Natural killer cell treated with Interleukin-12 subunit alpha and Interleukin-12 subunit beta and Interleukin-15 and Interleukin-18, amount 100 ng/mL, for 72 hours (primary cell): ENCODE measurements at regions not wholly inside any gene's neighbourhood (a gene's known extent, or its start where the extent isn't known, plus 50 kb on each side); places are given as distances from the start of the nearest gene placed in this dataset.
A peak's percentile ranks its signal among the peaks of the same experiment; 100 is the strongest.
"Not testable (repeated sequence)": the region's sequence is repeated elsewhere in the genome, so short reads cannot be mapped to it uniquely, and the experiment has no call there.

Source experiments
- ATAC-seq, 2 donors: fragments of 150-1000 bp; cut with Tn5 transposase in 1 of 2; sonication (Bioruptor Pico), chemical (Tn5 transposase) in 1 of 2; 2 replicates each; pipeline ENCODE4 v1.10.0; 2021
- DNase-seq: peaks from one replicate; pipeline ENCODE4 v3.0.0; 2022; ENCODE audit warnings: low spot score
- H3K27ac Mint-ChIP-seq, 2 donors: 1 replicate in 1 of 2; 2 replicates in 1 of 2; pipeline ENCODE4 v1.8.0; 2022; ENCODE audit warnings: mixed read lengths in 2 of 2, mild to moderate bottlenecking in 1 of 2, moderate library complexity in 1 of 2
- H3K27me3 Mint-ChIP-seq, 2 donors: 1 replicate in 1 of 2; 2 replicates in 1 of 2; pipeline ENCODE4 v1.8.0; 2022; ENCODE audit warnings: mixed read lengths in 2 of 2
- H3K36me3 Mint-ChIP-seq: one replicate; pipeline ENCODE4 v1.8.0; 2022; ENCODE audit warnings: mixed read lengths
- H3K4me1 Mint-ChIP-seq, 2 donors: 1 replicate in 1 of 2; 2 replicates in 1 of 2; pipeline ENCODE4 v1.8.0; 2022; ENCODE audit warnings: low read depth in 2 of 2, mixed read lengths in 2 of 2, mild to moderate bottlenecking in 1 of 2
- H3K4me3 Mint-ChIP-seq: one replicate; pipeline ENCODE4 v1.8.0; 2022; ENCODE audit warnings: mixed read lengths
- H3K9me3 Mint-ChIP-seq: 2 replicates; pipeline ENCODE4 v1.8.0; 2022; ENCODE audit warnings: mixed read lengths

GRCh38 chr2:2587354-2587753 lies 256.3 kb upstream of the MYT1L start:
- Mint-ChIP-seq H3K27ac (no peak overlapping the region), H3K36me3 (no peaks in the 10 kb centered on the region), H3K4me3 (no peak overlapping the region), H3K9me3 (no peaks in the 10 kb centered on the region), H3K4me1 (no peaks in the 10 kb centered on the region), H3K27me3 (no peaks in the 10 kb centered on the region)
- no peak for ATAC-seq
- DNase-seq: no peak

GRCh38 chr2:2586931-2587330 lies 255.9 kb upstream of the MYT1L start:
- Mint-ChIP-seq H3K4me3 (no peak overlapping the region), H3K27me3 (no peaks in the 10 kb centered on the region), H3K4me1 (no peaks in the 10 kb centered on the region), H3K9me3 (no peaks in the 10 kb centered on the region), H3K36me3 (no peaks in the 10 kb centered on the region), H3K27ac (no peak overlapping the region)
- DNase-seq: no peak
- no peak for ATAC-seq

DNA sequence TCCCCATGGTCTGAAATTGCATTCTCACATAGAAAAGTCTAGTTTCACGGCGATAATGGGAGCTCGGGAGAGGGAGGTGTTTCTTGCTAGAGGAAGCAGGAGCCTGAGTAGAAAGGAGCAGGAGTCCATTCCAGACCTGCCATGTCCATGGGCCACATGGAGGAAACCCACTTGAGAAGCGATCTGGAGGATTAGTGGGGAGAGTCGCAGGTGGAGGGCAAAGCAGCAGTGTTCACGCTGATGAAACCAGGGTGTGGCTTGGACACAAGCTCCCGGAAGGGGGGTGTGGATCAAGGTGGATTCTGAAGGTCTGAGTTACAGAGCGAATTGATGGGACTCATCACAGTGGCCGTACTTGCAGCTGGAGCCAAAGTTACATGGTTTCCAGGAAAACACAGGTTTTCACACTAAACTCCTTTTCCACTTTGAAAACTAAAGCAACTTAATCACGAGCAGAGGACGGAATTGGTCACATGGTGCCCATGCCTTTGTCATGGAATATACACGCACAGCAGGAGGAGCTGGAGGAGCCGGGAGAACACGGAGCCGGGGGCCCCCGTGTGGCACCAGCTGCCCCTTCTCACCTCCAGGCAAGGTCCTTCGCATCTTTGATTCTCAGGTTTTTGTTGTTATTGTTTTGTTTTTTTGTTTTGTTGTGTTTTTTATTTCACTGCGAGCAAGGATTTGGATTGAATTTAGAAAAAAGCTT lies 255.1 kb upstream of the MYT1L start:
- Mint-ChIP-seq H3K36me3 (no peaks in the 10 kb centered on the region), H3K27me3 (no peaks in the 10 kb centered on the region), H3K4me3 (no peak overlapping the region), H3K9me3 (no peaks in the 10 kb centered on the region), H3K27ac (no peak overlapping the region), H3K4me1 (no peaks in the 10 kb centered on the region)
- DNase-seq (no peak), ATAC-seq (no peak)

DNA sequence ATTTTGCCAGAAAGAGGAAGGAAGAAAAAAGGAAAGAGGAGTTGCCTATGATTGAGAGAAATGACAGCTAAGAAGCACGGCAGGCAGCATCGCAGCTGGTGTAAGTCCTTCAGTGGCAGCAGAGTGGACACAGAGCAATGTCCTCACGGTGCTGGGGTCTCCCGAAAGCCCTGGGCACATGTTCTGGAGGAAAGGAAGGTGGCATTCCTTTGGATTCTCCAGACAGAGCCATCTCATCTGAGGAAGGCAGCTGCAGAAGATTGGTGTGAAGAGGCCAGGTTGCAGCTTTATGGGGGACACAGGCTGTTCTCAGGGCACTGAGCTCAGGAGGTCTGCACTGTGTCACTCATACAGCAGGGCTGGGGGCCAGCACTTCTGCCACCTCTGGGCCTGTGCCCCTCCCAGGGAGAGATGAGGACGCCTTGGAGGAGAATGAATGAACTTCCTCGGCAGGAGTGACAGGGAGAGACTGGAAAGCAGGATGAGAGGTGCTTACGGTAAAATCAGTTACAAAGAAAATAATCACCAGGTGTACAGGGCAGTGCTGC lies 252.0 kb upstream of the MYT1L start:
- Mint-ChIP-seq H3K36me3 (no peaks in the 10 kb centered on the region), H3K27me3 (no peaks in the 10 kb centered on the region), H3K27ac (no peak overlapping the region), H3K4me3 (no peak overlapping the region), H3K9me3 (no peaks in the 10 kb centered on the region), H3K4me1 (no peaks in the 10 kb centered on the region)
- DNase-seq: no peak
- peak in 1 of 2 donors; percentile 36 for ATAC-seq

DNA sequence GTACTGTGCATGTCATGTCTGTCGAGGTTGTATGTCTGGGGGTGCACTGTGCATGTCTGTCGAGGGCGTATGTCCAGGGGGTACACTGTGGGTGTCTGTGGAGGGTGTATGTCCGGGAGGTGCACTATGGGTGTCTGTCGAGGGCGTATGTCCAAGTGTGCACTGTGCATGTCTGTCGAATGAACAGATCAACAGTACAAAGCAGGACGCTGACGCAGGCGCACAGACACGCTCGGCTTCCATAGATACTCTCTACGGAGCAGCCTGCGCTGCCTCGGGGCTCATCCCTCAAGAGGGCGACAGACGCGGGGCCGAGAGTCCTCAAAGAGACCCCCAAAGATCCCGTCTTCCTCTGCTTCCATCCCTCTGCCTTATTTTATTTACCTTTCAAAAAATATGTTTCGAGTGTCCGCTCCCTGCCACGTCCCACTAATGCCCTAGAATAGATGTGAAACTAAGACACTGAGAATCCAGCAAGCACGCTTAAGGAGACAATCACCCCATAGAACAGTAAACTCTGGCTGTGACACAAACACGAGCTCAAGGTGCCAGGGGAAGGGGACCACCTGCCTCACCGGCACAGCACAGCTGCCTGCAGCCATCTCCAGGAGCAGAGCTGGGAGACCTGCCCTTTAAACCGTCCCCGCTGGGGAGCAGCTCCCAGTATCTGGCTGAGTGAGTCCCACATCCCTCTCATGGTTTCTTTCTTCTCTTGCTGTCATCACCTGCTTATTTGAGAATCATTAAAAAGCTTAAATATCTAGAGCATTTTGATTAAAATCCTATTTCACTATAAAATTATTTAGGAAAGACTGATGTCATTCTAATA lies 250.5 kb upstream of the MYT1L start:
- ATAC-seq: no peak
- H3K4me3 Mint-ChIP-seq: no peak overlapping the region
- no peak overlapping the region for H3K27ac Mint-ChIP-seq
- no peaks in the 10 kb centered on the region for H3K9me3 Mint-ChIP-seq
- no peaks in the 10 kb centered on the region for H3K27me3 Mint-ChIP-seq
- no peak for DNase-seq
- H3K4me1 Mint-ChIP-seq: no peaks in the 10 kb centered on the region
- no peaks in the 10 kb centered on the region for H3K36me3 Mint-ChIP-seq

DNA sequence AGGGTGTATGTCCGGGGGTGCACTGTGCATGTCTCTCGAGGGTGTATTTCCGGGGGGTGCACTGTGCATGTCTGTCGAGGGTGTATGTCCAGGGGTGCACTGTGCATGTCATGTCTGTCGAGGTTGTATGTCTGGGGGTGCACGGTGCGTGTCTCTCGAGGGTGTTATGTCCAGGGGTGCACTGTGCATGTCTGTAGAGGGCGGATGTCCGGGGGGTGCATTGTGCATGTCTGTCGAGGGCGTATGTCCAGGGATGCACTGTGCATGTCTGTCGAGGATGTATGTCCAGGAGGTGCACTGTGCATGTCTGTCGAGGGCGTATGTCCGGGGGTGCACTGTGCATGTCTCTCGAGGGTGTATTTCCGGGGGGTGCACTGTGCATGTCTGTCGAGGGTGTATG lies 249.8 kb upstream of the MYT1L start:
- H3K4me3 Mint-ChIP-seq, H3K27me3 Mint-ChIP-seq, H3K36me3 Mint-ChIP-seq, ATAC-seq, H3K27ac Mint-ChIP-seq, H3K9me3 Mint-ChIP-seq, H3K4me1 Mint-ChIP-seq, DNase-seq: not testable (repeated sequence)

- Mint-ChIP-seq H3K4me1 (no peaks in the 10 kb centered on the region), H3K27ac (no peak overlapping the region), H3K27me3 (no peaks in the 10 kb centered on the region), H3K9me3 (no peaks in the 10 kb centered on the region), H3K4me3 (no peak overlapping the region), H3K36me3 (no peaks in the 10 kb centered on the region)
- no peak for DNase-seq
- ATAC-seq: no peak
These were observed 249.3 kb upstream of the MYT1L start for GRCh38 chr2:2580341-2580740.

GRCh38 chr2:2579814-2580213 lies 248.7 kb upstream of the MYT1L start:
- Mint-ChIP-seq H3K4me3 (no peak overlapping the region), H3K27ac (no peak overlapping the region), H3K4me1 (no peaks in the 10 kb centered on the region), H3K9me3 (no peaks in the 10 kb centered on the region), H3K27me3 (no peaks in the 10 kb centered on the region), H3K36me3 (no peaks in the 10 kb centered on the region)
- peak in 1 of 2 donors; percentile 16 for ATAC-seq
- DNase-seq: no peak

- H3K27me3 Mint-ChIP-seq: no peaks in the 10 kb centered on the region
- DNase-seq (no peak), ATAC-seq (no peak)
- H3K9me3 Mint-ChIP-seq: no peaks in the 10 kb centered on the region
- H3K4me3 Mint-ChIP-seq: no peak overlapping the region
- H3K27ac Mint-ChIP-seq: no peak overlapping the region
- H3K4me1 Mint-ChIP-seq: no peaks in the 10 kb centered on the region
- no peaks in the 10 kb centered on the region for H3K36me3 Mint-ChIP-seq
These were observed 246.3 kb upstream of the MYT1L start for GRCh38 chr2:2577407-2577831.

GRCh38 chr2:2575870-2576386 lies 244.9 kb upstream of the MYT1L start:
- Mint-ChIP-seq H3K36me3 (no peaks in the 10 kb centered on the region), H3K4me3 (no peak overlapping the region), H3K27me3 (no peaks in the 10 kb centered on the region), H3K9me3 (no peaks in the 10 kb centered on the region), H3K27ac (no peak overlapping the region), H3K4me1 (no peaks in the 10 kb centered on the region)
- DNase-seq (no peak), ATAC-seq (no peak)

GRCh38 chr2:2575181-2575577 lies 244.1 kb upstream of the MYT1L start:
- Mint-ChIP-seq H3K9me3 (no peaks in the 10 kb centered on the region), H3K27me3 (no peaks in the 10 kb centered on the region), H3K4me3 (no peak overlapping the region), H3K27ac (no peak overlapping the region), H3K36me3 (no peaks in the 10 kb centered on the region), H3K4me1 (no peaks in the 10 kb centered on the region)
- no peak for DNase-seq
- ATAC-seq: no peak

DNA sequence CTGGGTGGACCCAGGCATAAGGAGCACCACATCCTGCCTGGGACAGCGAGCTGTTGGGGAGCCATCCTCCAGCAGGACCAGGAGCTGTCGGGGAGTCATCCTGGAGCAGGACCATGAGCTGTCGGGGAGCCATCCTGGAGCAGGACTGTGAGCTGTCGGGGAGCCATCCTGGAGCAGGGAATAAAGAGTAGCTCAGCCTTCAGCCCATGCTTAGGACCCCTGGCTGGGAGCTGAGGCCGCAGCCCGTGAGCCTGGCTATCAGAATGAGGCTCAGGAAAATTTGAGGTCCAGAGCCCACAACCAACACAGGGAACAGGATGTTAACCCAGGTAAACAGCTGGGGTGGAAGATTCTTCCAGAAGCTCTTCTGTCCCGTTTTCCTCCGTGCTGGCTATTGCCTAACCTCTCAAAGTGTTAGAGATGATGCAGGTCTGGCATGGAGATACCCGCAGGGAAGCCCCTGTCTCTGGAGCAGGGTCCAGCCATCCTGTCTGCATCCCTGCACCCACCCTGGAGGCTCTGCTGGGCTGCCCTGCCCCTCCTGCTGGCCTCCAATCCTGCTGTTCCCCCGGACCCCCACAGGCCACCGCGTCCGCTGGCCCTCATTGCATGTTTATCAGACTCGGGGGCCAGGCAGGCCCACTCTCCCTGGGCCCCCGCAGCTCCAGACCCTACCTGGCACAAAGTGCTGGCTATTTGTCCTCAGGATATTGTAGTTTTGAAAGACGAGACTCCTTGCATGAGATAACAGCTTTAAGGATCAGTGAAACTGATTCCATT lies 243.5 kb upstream of the MYT1L start:
- H3K4me1 Mint-ChIP-seq: no peaks in the 10 kb centered on the region
- no peaks in the 10 kb centered on the region for H3K36me3 Mint-ChIP-seq
- no peak overlapping the region for H3K27ac Mint-ChIP-seq
- no peaks in the 10 kb centered on the region for H3K27me3 Mint-ChIP-seq
- H3K4me3 Mint-ChIP-seq: no peak overlapping the region
- no peaks in the 10 kb centered on the region for H3K9me3 Mint-ChIP-seq
- ATAC-seq: no peak
- no peak for DNase-seq

GRCh38 chr2:2573658-2574293 lies 242.7 kb upstream of the MYT1L start:
- no peaks in the 10 kb centered on the region for H3K27me3 Mint-ChIP-seq
- ATAC-seq (no peak), DNase-seq (no peak)
- no peak overlapping the region for H3K4me3 Mint-ChIP-seq
- no peaks in the 10 kb centered on the region for H3K36me3 Mint-ChIP-seq
- no peaks in the 10 kb centered on the region for H3K4me1 Mint-ChIP-seq
- H3K9me3 Mint-ChIP-seq: no peaks in the 10 kb centered on the region
- no peak overlapping the region for H3K27ac Mint-ChIP-seq
